ENCODE measurements at regions not wholly inside any gene's neighbourhood (a gene's known extent, or its start where the extent isn't known, plus 50 kb on each side); places are given as distances from the start of the nearest gene placed in this dataset.

DNA sequence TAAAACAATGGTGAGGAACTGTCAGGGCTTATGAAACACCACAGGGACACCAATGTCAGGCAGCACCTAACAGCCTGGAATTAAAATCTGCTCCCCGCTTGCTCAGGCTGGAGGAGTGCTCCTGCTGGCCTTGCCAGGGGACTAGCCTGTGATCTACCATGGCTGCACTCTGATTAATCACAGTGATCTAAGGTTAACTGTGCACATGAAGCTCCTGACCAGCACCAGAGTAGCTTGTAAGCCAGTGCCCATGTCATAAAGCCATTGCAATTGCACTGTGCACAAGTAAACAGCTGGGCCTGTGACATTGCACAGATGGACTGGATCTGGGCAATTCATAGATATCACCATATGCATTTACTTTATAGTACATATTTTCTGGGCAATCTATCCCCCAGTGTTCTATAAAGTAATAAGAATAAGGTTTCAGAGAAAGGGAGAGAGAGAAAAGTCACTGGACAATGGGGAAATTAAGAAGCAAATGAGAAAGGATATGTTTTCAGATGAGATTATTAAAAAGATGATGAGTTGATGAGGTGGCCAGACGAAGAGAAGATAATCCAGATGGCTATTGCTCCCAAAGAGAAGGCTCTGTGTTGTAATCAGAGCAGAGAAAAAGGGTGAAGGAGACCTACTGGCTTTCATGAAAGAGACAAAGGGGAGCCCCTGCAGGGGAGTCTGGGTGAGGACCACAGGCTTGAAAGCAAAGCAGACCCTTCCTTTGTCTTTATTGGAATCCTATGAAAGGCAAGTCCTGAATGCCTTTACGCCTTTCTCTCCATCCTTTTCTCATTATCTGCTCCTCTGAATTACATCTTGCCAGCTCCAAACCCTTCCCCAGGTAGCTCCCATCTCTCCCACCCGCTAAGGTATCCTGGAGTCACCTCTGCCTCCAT lies 145.8 kb downstream of the SLC38A6 start:
- Histone ChIP-seq H3K36me3 (ENCODE audit: control insufficient read depth, insufficient read depth, low read length) (no peaks in the 10 kb centered on the region), H3K4me3 (ENCODE audit: low read length) (no peak overlapping the region), H4K5ac (ENCODE audit: low read length) (no peak overlapping the region), H3K27me3 (ENCODE audit: insufficient read depth, low read length, poor library complexity) (no peaks in the 10 kb centered on the region), H3K27ac (ENCODE audit: low read depth, low read length) (no peak overlapping the region), H2BK5ac (ENCODE audit: low read length) (no peak overlapping the region), H3K18ac (ENCODE audit: low read length) (no peak overlapping the region), H3K79me1 (ENCODE audit: low read length) (no peaks in the 10 kb centered on the region), H3K56ac (ENCODE audit: low read length) (no peak overlapping the region), H2AK5ac (ENCODE audit: low read length) (no peak overlapping the region), H2BK15ac (replicated peaks; ENCODE audit: low read depth) (no peak overlapping the region), H3K9ac (ENCODE audit: low read length) (no peak overlapping the region), H3K23ac (ENCODE audit: low read length) (no peak overlapping the region), H2BK120ac (ENCODE audit: low read depth, low read length) (no peak overlapping the region), H3K4me2 (ENCODE audit: low read length) (no peak overlapping the region), H3K4me1 (ENCODE audit: control insufficient read depth, low read depth, low read length) (peaks cover 2% of the 10 kb centered on the region), H4K8ac (ENCODE audit: low read depth, low read length) (no peak overlapping the region), H3K4ac (ENCODE audit: low read depth, low read length) (no peak overlapping the region), H3K79me2 (ENCODE audit: control insufficient read depth, insufficient read depth, low read length) (no peaks in the 10 kb centered on the region)
- no peak for DNase-seq
- WGBS (ENCODE audit: extremely low coverage, insufficient coverage, low lambda C conversion rate): no CpG with 5 or more reads among the region's 4 CpGs

DNA sequence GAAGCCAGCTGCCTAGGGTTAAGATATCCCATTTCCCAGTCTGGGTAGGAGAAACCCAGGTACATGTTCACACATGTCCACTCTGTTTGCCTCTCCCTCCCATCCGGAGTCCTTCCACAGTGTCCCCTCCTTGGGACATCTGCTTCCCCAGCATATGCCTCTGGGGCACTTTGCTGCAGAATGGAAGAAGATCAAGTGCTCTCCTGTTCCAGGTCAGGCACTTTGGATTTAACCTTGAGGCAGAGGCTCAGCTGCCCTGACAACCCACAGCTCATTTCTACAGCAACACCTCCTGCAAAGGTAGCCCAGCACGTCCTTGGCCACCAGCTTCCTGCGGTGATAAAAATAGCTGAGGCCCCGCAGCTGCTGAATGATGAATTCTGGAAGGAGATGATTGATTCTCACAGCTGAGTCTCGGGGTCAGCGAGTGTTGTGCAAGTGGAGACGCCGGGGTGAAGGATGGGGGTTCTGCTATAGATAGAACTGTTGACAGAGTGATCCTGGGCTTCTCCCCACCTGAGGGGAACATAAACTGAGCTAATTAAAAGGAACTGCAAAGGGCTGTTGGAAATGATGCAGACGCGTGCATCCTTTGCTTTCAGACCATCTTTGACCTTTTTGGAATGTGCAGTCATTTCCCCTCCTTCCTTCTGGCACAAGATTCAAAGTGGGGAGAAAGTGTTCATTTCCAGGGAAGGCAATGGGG lies 145.0 kb downstream of the SLC38A6 start:
- no peak overlapping the region for H3K27ac ChIP-seq (ENCODE audit: low read depth, low read length)

DNA sequence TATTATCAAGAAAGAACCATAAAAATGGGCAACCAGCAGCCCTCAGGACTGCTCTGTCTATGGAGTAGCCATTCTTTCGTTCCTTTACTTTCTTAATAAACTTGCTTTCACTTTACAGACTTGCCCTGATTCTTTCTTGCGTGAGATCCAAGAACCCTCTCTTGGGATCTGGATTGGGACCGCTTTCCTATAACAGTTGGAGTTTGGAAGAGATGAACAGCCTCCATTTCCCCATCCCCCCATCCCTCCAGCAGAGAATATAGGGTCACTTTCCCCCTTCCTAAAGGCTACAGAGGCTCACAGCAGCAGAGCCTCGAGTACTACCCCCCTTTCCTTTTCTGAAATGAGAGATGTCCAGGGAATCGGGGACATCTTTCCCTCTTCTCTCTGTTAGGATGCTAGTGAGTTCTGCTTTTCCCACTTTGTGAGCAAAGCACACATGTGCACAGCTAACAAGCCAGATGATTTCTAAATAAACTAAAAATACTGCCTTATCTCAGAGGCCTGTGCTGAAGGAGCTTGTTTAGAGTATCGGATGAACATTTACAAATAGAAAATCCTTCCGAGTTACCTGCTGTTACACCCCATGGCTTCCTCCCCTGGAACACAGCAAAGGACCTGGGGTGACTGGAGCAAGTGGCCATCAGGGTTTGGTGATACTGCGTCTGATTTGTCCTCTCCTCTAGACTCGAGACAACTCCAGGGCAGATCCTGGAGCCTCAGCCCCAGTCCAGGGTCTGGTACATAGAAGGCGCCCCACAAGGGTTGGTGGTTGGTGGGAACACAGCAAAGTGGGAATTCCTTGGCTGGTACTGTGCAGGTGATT lies 144.2 kb downstream of the SLC38A6 start:
- Histone ChIP-seq H3K27me3 (ENCODE audit: insufficient read depth, low read length, poor library complexity) (no peaks in the 10 kb centered on the region), H3K4me1 (ENCODE audit: control insufficient read depth, low read depth, low read length) (peaks cover 2% of the 10 kb centered on the region), H3K27ac (ENCODE audit: low read depth, low read length) (no peak overlapping the region), H3K79me1 (ENCODE audit: low read length) (no peaks in the 10 kb centered on the region), H3K9ac (ENCODE audit: low read length) (no peak overlapping the region), H3K79me2 (ENCODE audit: control insufficient read depth, insufficient read depth, low read length) (no peaks in the 10 kb centered on the region), H4K8ac (ENCODE audit: low read depth, low read length) (no peak overlapping the region), H3K4ac (ENCODE audit: low read depth, low read length) (no peak overlapping the region), H2AK5ac (ENCODE audit: low read length) (no peak overlapping the region), H2BK15ac (replicated peaks; ENCODE audit: low read depth) (no peak overlapping the region), H2BK120ac (ENCODE audit: low read depth, low read length) (no peak overlapping the region), H4K5ac (ENCODE audit: low read length) (no peak overlapping the region), H3K18ac (ENCODE audit: low read length) (no peak overlapping the region), H3K56ac (ENCODE audit: low read length) (no peak overlapping the region), H3K4me2 (ENCODE audit: low read length) (no peak overlapping the region), H3K23ac (ENCODE audit: low read length) (no peak overlapping the region), H2BK5ac (ENCODE audit: low read length) (no peak overlapping the region), H3K4me3 (ENCODE audit: low read length) (no peak overlapping the region), H3K36me3 (ENCODE audit: control insufficient read depth, insufficient read depth, low read length) (no peaks in the 10 kb centered on the region)
- no CpG with 5 or more reads among the region's 10 CpGs for WGBS (ENCODE audit: extremely low coverage, insufficient coverage, low lambda C conversion rate)
- DNase-seq: no peak

More for the DNA sequence above, 145.0 kb downstream of the SLC38A6 start:
- Histone ChIP-seq H3K4me3 (ENCODE audit: low read length) (no peak overlapping the region), H4K5ac (ENCODE audit: low read length) (no peak overlapping the region), H3K4me2 (ENCODE audit: low read length) (no peak overlapping the region), H3K56ac (ENCODE audit: low read length) (no peak overlapping the region), H3K23ac (ENCODE audit: low read length) (no peak overlapping the region), H3K79me2 (ENCODE audit: control insufficient read depth, insufficient read depth, low read length) (no peaks in the 10 kb centered on the region), H3K36me3 (ENCODE audit: control insufficient read depth, insufficient read depth, low read length) (no peaks in the 10 kb centered on the region), H4K8ac (ENCODE audit: low read depth, low read length) (no peak overlapping the region), H3K4ac (ENCODE audit: low read depth, low read length) (no peak overlapping the region), H2BK5ac (ENCODE audit: low read length) (no peak overlapping the region), H3K9ac (ENCODE audit: low read length) (no peak overlapping the region), H3K4me1 (ENCODE audit: control insufficient read depth, low read depth, low read length) (peaks cover 2% of the 10 kb centered on the region), H3K79me1 (ENCODE audit: low read length) (no peaks in the 10 kb centered on the region), H2BK15ac (replicated peaks; ENCODE audit: low read depth) (no peak overlapping the region), H2AK5ac (ENCODE audit: low read length) (no peak overlapping the region), H3K27me3 (ENCODE audit: insufficient read depth, low read length, poor library complexity) (no peaks in the 10 kb centered on the region), H3K18ac (ENCODE audit: low read length) (no peak overlapping the region), H2BK120ac (ENCODE audit: low read depth, low read length) (no peak overlapping the region)
- no CpG with 5 or more reads among the region's 10 CpGs for WGBS (ENCODE audit: extremely low coverage, insufficient coverage, low lambda C conversion rate)
- no peak for DNase-seq

DNA sequence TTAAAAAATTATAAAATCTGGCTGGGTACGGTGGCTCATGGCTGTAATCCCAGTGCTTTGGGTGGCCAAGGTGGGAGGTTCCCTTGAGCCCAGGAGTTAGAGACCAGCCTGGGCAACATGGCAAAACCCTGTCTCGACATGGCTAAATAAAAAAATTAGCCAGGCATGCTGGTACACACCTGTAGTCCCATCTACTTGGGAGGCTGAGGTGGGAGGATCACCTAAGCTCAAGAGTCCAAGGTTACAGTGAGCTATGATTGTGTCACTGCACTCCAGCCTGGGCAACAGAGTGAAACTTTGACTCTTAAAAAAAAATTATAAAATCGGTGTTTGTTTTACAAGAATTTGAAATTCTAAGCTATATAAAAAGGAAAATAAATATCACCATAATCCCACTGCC lies 141.8 kb downstream of the SLC38A6 start:
- Histone ChIP-seq H3K79me1 (ENCODE audit: low read length) (no peaks in the 10 kb centered on the region), H3K79me2 (ENCODE audit: control insufficient read depth, insufficient read depth, low read length) (no peaks in the 10 kb centered on the region)

DNA sequence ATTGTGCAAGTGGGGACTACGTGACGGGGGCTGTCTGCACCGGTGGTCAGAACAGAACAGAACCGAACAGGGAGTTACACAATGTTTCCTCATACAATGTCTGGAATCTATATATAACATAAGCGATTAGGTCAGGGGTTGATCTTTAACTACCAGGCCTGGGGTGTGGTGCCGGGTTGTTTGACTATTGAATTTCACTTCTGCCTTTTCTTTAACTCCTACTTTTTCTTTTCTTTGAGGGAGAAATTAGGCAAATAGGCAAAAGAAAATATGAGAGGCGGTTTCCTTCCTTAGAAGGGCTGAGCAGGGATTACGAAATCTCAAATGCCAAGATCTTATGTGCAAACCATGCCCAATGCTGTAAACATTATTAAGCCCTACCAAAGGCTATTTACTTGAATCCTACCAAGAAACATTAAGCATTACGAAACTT lies 140.3 kb downstream of the SLC38A6 start:
- H2BK15ac ChIP-seq (replicated peaks; ENCODE audit: low read depth): no peak overlapping the region
- no peak overlapping the region for H2BK120ac ChIP-seq (ENCODE audit: low read depth, low read length)
- no peak overlapping the region for H2BK5ac ChIP-seq (ENCODE audit: low read length)
- H2AK5ac ChIP-seq (ENCODE audit: low read length): no peak overlapping the region
- no CpG with 5 or more reads among the region's 9 CpGs for WGBS (ENCODE audit: extremely low coverage, insufficient coverage, low lambda C conversion rate)
- no peak overlapping the region for H3K9ac ChIP-seq (ENCODE audit: low read length)
- no peak overlapping the region for H3K56ac ChIP-seq (ENCODE audit: low read length)
- H3K4me3 ChIP-seq (ENCODE audit: low read length): no peak overlapping the region
- H3K79me2 ChIP-seq (ENCODE audit: control insufficient read depth, insufficient read depth, low read length): no peaks in the 10 kb centered on the region
- H4K8ac ChIP-seq (ENCODE audit: low read depth, low read length): no peak overlapping the region
- H3K27ac ChIP-seq (ENCODE audit: low read depth, low read length): no peak overlapping the region
- no peaks in the 10 kb centered on the region for H3K4me1 ChIP-seq (ENCODE audit: control insufficient read depth, low read depth, low read length)
- DNase-seq: no peak
- H3K27me3 ChIP-seq (ENCODE audit: insufficient read depth, low read length, poor library complexity): no peaks in the 10 kb centered on the region
- H3K79me1 ChIP-seq (ENCODE audit: low read length): no peaks in the 10 kb centered on the region
- no peak overlapping the region for H4K5ac ChIP-seq (ENCODE audit: low read length)
- H3K4me2 ChIP-seq (ENCODE audit: low read length): no peak overlapping the region
- H3K36me3 ChIP-seq (ENCODE audit: control insufficient read depth, insufficient read depth, low read length): no peaks in the 10 kb centered on the region
- no peak overlapping the region for H3K18ac ChIP-seq (ENCODE audit: low read length)
- no peak overlapping the region for H3K23ac ChIP-seq (ENCODE audit: low read length)
- H3K4ac ChIP-seq (ENCODE audit: low read depth, low read length): no peak overlapping the region

More for the DNA sequence above, 141.8 kb downstream of the SLC38A6 start:
- Histone ChIP-seq H3K23ac (ENCODE audit: low read length) (no peak overlapping the region), H3K4me3 (ENCODE audit: low read length) (no peak overlapping the region), H2AK5ac (ENCODE audit: low read length) (no peak overlapping the region), H3K27me3 (ENCODE audit: insufficient read depth, low read length, poor library complexity) (no peaks in the 10 kb centered on the region), H3K18ac (ENCODE audit: low read length) (no peak overlapping the region), H3K9ac (ENCODE audit: low read length) (no peak overlapping the region), H4K5ac (ENCODE audit: low read length) (no peak overlapping the region), H3K4me1 (ENCODE audit: control insufficient read depth, low read depth, low read length) (no peaks in the 10 kb centered on the region), H2BK15ac (replicated peaks; ENCODE audit: low read depth) (no peak overlapping the region), H3K4ac (ENCODE audit: low read depth, low read length) (no peak overlapping the region), H4K8ac (ENCODE audit: low read depth, low read length) (no peak overlapping the region), H3K56ac (ENCODE audit: low read length) (no peak overlapping the region), H2BK120ac (ENCODE audit: low read depth, low read length) (no peak overlapping the region), H3K27ac (ENCODE audit: low read depth, low read length) (no peak overlapping the region), H2BK5ac (ENCODE audit: low read length) (no peak overlapping the region), H3K36me3 (ENCODE audit: control insufficient read depth, insufficient read depth, low read length) (no peaks in the 10 kb centered on the region), H3K4me2 (ENCODE audit: low read length) (no peak overlapping the region)
- no peak for DNase-seq
- WGBS (ENCODE audit: extremely low coverage, insufficient coverage, low lambda C conversion rate): no CpG with 5 or more reads among the region's 3 CpGs
